ENCODE measurements at regions not wholly inside any gene's neighbourhood (a gene's known extent, or its start where the extent isn't known, plus 50 kb on each side); places are given as distances from the start of the nearest gene placed in this dataset.
"Not testable (repeated sequence)": the region's sequence is repeated elsewhere in the genome, so short reads cannot be mapped to it uniquely, and the experiment has no call there.

DNA sequence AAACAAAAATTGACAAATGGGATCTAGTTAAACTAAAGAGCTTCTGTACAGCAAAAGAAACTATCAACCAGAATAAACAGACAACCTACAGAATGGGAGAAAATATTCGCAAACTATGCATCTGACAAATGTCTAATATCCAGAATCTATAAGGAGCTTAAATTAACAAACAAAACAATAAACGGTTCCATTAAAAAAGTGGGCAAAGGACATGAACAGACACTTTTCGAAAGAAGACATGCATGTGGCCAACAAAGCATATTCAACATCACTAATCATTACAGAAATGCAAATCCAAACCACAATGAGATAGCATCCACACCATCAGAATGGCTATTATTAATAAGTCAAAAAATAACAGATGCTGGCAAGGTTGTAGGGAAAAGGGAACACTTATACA is 50.5 kb upstream of the MED13L start:
- not testable (repeated sequence) for DNase-seq (ENCODE audit: low read depth in 2 of 2)

DNA sequence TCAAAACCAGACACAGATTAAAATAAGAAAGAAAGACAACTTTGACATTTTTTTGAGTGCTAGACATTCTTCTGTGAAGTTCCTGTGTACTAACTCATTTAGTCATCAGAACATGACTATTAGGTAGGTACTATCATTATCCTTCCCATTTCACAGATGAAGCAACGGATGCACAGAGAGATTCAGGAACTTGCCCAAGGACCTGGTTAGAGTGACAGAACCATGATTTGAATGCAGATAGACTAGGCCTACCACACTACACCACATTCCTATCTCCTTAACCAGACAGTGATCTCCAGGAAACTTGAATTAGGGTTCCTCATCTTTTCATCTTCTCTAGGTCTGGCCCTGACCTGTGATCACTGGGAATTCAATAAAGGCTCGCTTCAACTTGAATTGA is 54.4 kb upstream of the MED13L start:
- no peak for DNase-seq (ENCODE audit: low read depth in 2 of 2)

DNA sequence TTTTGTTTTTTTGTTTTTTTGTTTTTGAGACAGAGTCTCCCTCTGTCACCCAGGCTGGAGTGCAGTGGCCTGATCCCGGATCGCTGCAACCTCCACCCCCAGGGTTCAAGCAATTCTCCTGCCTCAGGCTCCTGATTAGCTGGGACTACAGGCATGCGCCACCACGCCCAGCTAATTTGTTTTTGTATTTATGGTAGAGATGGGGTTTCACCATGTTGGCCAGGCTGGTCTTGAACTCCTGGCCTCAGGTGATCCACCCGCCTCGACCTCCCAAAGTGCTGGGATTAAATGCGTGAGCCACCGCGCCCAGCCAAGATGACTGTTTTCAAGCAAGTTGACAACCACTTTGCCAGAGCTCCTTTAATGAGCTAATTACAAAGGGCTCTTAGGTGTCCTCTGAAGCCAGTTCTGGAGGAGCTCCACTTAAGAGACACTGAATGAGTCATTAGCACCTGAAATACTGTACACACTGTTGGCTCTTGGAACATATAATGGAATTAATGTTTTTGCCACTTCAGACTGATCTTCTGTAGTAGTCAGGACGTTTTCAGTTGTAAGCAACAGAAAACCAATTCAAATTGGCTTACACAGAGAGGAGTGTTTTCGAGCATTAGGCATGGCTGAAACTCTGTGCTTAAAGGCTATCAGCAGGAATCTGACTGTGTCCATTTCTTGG is 55.4 kb upstream of the MED13L start:
- no peak for DNase-seq (ENCODE audit: low read depth in 2 of 2)

DNA sequence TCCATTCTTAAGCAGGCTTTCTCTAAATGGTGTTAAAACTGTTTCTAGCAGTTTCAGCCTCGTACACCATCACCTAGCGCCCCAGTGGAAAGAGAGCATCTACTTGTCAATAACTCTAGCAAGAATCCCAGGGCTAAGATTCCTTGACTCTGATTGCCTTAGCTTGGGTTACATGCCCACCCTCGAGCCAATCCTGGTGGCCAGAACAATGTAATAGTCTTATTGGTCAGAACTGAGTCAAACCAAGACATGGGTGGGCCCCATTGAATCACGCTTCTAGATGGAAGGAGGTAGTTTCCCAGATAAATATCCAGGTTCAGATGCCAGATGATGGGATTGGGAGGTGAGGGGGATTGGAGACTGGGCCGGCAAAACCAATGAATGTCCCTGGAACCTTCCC is 55.9 kb upstream of the MED13L start:
- DNase-seq (ENCODE audit: low read depth in 2 of 2) = no peak

DNA sequence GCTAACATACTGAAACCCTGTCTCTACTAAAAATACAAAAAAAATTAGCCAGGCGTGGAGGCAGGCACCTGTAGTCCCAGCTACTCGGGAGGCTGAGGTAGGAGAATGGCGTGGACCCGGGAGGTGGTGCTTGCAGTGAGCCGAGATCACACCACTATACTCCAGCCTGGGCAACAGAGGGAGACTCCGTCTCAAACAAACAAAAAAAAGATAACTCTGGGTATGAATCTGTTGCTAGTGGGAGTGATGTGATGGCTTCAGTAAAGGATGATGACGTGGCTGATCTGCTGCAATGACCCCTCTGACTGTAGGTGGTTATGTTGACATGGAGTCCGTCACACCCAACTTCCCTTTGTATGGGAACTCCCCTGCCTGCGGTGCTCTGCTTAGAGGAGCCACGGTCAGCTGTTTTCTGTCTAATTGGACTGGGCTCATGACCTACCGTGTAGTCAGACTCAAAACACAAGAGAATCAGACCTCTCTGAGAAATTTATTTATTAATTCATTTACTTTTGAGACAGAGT is 59.1 kb upstream of the MED13L start:
- no peak for DNase-seq (ENCODE audit: low read depth in 2 of 2)

GRCh38 chr12:116337312-116337711 is 59.8 kb upstream of the MED13L start:
- DNase-seq (ENCODE audit: low read depth in 2 of 2) = no peak

DNA sequence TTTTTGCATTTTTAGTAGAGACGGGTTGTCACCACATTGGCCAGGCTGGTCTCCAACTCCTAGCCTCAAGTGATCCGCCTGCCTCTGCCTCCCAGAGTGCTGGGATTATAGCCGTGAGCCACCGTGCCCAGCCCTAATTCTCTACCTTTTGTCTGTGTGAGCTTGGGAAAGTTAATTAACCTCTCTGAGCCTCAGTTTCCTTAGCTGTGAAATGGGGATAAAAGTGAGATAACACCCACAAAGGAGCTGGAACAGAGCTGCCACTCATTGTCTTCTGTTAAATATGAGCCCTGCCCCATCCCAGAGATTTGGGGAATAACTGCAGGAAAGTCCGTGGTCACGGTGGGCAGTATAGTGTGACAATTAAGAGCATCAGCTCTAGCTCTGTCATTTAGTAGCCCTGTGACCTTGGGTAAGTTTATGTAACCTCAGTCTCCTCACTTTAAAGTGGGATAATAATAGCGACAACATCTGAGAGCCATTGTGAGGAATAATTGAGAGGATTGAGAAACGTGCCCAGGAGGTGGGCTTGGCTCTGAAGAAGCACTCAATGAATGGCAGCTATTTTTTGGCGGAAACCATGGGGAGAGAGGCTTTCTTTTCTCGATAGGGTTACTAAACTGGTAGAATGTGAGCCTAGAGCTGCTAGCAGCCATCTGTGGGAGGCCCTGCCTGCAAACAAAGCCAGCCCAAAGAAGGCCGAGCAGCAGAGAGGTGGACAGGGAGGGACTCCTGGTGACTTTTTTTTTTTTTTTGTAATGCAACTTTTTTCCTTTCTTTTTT is 60.8 kb upstream of the MED13L start:
- DNase-seq (ENCODE audit: low read depth in 2 of 2) = no peak

- DNase-seq (ENCODE audit: low read depth in 2 of 2) = no peak
Measured at GRCh38 chr12:116339062-116339461, 61.6 kb upstream of the MED13L start.

- DNase-seq (ENCODE audit: low read depth in 2 of 2) = no peak
Measured at GRCh38 chr12:116339800-116340371, 62.4 kb upstream of the MED13L start.

GRCh38 chr12:116343331-116343884 is 65.9 kb upstream of the MED13L start:
- no peak for DNase-seq (ENCODE audit: low read depth in 2 of 2)

DNA sequence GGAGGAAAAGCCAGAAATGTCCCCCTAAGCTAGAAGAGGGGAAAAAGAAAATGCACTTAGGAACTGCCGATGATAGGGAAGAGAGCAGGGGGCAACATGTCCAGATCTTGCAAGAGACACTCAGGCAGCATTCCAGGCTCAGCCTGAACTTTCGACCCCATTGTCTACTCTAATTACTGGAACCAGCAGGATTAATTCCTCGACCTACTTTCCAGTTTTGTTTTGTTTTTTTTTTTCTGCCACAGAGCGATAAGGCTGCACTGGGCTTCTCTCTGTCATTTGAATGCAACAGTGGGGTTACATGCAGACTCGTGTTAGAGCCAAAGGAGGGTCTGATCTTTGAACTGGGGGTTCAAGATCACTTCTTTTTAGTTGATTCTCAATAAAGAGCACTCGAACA is 68.7 kb upstream of the MED13L start:
- no peak for DNase-seq (ENCODE audit: low read depth in 2 of 2)

- DNase-seq (ENCODE audit: low read depth in 2 of 2) = no peak
Measured at GRCh38 chr12:116346741-116347140, 69.2 kb upstream of the MED13L start.

DNA sequence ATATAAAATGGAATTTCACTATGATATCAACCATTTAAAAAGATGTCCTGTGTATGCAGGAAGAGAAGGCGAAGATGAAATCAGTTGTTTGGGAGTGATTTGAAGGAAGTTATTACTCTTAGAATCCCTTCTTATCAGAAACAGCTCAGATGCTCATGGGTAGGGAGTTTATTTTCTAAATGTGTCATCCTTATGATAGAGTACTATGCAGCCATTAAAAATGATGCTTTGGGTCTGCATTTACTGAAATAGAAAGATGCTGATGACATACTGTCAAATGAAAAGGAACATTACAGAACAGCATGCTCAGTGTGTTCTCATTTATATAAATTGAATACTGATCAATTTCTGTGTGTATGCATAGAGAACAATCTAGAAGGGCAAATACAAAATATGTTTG is 69.8 kb upstream of the MED13L start:
- DNase-seq (ENCODE audit: low read depth in 2 of 2) = no peak

GRCh38 chr12:116352315-116352835 is 74.9 kb upstream of the MED13L start:
- no peak for DNase-seq (ENCODE audit: low read depth in 2 of 2)

- no peak for DNase-seq (ENCODE audit: low read depth in 2 of 2)
Measured at GRCh38 chr12:116353958-116354357, 76.5 kb upstream of the MED13L start.

DNA sequence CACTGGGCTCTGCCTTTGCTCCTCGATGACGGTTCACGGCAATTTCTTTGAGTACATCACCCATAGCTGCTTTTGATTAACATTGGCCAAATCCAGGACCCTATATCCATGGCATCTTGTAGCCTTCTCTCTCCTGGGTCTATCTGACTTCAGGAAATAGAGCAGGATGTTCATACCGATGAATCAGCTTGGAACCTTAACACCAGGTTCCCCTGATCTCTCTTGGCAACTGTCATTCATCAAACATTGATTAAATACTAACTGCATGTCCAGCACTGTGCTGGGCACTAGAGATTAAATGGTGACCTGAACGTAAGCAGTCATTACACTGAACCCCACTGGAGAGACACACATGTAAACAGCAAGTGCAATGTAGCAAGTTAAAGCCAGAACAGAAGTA is 77.0 kb upstream of the MED13L start:
- no peak for DNase-seq (ENCODE audit: low read depth in 2 of 2)

- DNase-seq (ENCODE audit: low read depth in 2 of 2) = no peak
Measured at GRCh38 chr12:116354950-116355783, 77.7 kb upstream of the MED13L start.

DNA sequence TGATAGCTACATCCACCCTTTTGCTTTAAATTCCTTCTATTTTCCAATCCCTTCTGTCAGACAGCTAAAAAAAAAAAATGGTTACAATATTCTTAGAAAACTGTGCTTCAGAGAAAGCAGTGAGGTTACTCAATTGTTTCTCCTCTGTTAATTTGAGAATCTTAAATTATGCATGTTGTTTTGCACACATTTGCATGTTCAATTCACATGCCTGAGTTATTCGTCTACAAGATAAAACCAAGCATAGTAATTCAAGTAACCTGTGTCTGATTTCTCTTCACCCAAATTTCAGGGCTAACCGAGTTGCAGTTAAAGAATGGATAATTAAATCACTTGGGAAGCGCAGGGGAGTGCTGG is 81.0 kb upstream of the MED13L start:
- no peak for DNase-seq (ENCODE audit: low read depth in 2 of 2)

DNA sequence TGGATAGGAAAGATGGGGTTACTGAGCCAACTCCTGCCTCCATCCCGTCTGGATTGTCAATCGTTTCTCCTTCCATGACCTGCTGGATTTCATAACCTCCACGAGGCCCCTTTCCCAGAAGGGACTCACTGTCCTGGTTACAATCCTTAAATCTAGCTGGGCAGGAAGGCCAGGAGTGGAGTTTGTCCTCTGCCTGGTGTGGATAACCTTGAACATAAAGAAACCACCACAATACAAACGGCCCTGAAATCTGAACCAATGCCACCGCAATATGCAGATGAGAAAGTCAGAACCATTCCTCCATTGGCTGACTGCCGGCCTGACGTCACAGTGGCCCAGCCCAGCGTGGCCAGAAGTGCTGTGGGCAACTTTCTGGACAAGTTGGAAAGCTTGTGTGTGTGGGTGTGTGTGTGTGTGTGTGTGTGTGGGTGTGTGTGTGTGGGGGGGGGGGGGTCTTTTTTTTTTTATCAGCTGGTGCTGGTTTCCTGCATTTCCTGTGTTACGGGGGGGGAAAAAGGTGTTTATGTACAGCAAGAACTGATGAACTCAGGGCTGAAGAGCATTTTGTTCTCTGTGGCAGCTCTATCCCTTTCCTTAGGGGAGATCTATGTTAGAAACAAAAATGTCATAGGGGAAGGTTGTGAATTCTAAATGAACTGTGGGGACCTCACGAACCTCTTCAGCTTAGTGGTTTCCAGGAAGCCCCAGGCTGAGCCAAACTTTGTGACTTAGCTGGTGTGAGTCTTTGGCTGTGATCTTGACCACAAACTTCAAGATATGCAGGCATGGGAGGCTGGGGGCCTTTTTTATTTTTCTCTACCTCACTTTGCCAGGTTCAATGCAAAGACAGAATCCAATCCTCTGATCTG is 81.6 kb upstream of the MED13L start:
- DNase-seq (ENCODE audit: low read depth in 2 of 2) = peak; percentile 34 to 38

- no peak for DNase-seq (ENCODE audit: low read depth in 2 of 2)
Measured at GRCh38 chr12:116360579-116361413, 83.3 kb upstream of the MED13L start.
